Suprapubic skin (tissue), 4 donors: ENCODE measurements at regions not wholly inside any gene's neighbourhood (a gene's known extent, or its start where the extent isn't known, plus 50 kb on each side); places are given as distances from the start of the nearest gene placed in this dataset.

Experiments used
- DNase-seq, 2 donors: peaks; one replicate each; pipeline ENCODE4 v3.0.0-alpha.2; 2019; ENCODE audit warnings: low spot score in 2 of 2
- H3K27ac ChIP-seq: fragments of 200-600 bp; sonication (generic); one replicate; pipeline ENCODE4 v1.5.1; 2019
- H3K27me3 ChIP-seq: fragments of 200-600 bp; sonication (generic); one replicate; pipeline ENCODE4 v1.5.1; 2019
- H3K36me3 ChIP-seq: fragments of 200-600 bp; sonication (generic); one replicate; pipeline ENCODE4 v1.5.1; 2019
- H3K4me1 ChIP-seq: fragments of 200-600 bp; sonication (generic); one replicate; pipeline ENCODE4 v1.5.1; 2019
- H3K4me3 ChIP-seq: fragments of 200-600 bp; sonication (generic); one replicate; pipeline ENCODE4 v1.5.1; 2019; ENCODE audit warnings: mild to moderate bottlenecking
- H3K9me3 ChIP-seq: fragments of 200-600 bp; sonication (generic); one replicate; pipeline ENCODE4 v1.5.1; 2019
- CTCF ChIP-seq, 2 donors: fragments of 200-600 bp in 1 of 2; fragments of 450-650 bp in 1 of 2; sonication (generic) in 1 of 2; IDR thresholded peaks; one replicate each; pipeline ENCODE4 v1.5.1; 2016 to 2019; ENCODE audit warnings: antibody characterized with exemption in 2 of 2, mild to moderate bottlenecking in 1 of 2, moderate library complexity in 1 of 2
- EP300 ChIP-seq: sonication (generic); formaldehyde crosslinking; IDR thresholded peaks from one replicate; pipeline ENCODE4 v1.6.1; 2017; ENCODE audit warnings: antibody characterized with exemption
- POLR2A ChIP-seq, 2 donors: fragments of 450-650 bp; IDR thresholded peaks; one replicate each; pipeline ENCODE4 v1.6.1; 2017; ENCODE audit warnings: antibody characterized with exemption in 2 of 2, mild to moderate bottlenecking in 2 of 2, moderate library complexity in 2 of 2
- POLR2AphosphoS5 ChIP-seq, 3 donors: sonication (generic); formaldehyde crosslinking; IDR thresholded peaks; one replicate each; pipeline ENCODE4 v1.6.1; 2017; ENCODE audit warnings: antibody characterized with exemption in 3 of 3
- WGBS: methylation state at CpG from one replicate; pipeline ENCODE4 v1.1.5; 2018; 5-methylcytosine and 5-hydroxymethylcytosine counted together

GRCh38 chr13:89113744-89114143 lies 1442.6 kb downstream of the SLITRK5 start:
- H3K27ac ChIP-seq, result no peak overlapping the region
- no peaks in the 10 kb centered on the region for H3K4me1 ChIP-seq
- no peaks in the 10 kb centered on the region for H3K36me3 ChIP-seq
- H3K4me3 ChIP-seq, result no peak overlapping the region
- DNase-seq, result no peak
- WGBS, result 53% methylated on average over 5 of the region's 5 CpGs
- TF ChIP-seq POLR2A (IDR thresholded peaks at IDR 0.05), result no peak
- H3K27me3 ChIP-seq, result no peaks in the 10 kb centered on the region
- no peaks in the 10 kb centered on the region for H3K9me3 ChIP-seq

- TF ChIP-seq POLR2AphosphoS5 (IDR thresholded peaks at IDR 0.05) (no peak), POLR2A (IDR thresholded peaks at IDR 0.05) (no peak), EP300 (no peak), CTCF (IDR thresholded peaks at IDR 0.05) (no peak)
- Histone ChIP-seq H3K27me3 (no peaks in the 10 kb centered on the region), H3K27ac (no peak overlapping the region), H3K4me3 (no peak overlapping the region), H3K4me1 (no peaks in the 10 kb centered on the region), H3K36me3 (no peaks in the 10 kb centered on the region), H3K9me3 (no peaks in the 10 kb centered on the region)
- DNase-seq, result no peak
- WGBS, result 75% methylated on average over 3 of the region's 3 CpGs
Measured at GRCh38 chr13:89115307-89115706, 1444.1 kb downstream of the SLITRK5 start.

DNA sequence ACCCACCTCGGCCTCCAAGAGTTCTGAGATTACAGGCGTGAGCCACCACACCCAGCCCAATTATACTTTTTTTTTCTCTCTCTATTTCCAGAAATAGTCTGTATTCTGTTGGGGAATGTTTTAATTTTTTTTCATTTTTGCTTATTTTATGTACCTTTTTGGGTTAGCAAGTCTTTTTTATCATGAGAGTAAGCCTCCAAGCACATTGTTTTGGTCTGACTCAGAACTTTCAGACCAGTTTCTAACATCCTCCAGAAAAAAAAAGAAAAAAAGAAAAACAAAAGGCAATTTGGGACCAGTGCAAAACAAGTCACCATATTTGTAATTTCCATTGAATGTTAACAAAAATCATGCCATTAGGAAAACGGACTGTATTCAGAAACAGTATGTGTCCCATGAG lies 1465.5 kb downstream of the SLITRK5 start:
- H3K36me3 ChIP-seq, result no peaks in the 10 kb centered on the region
- WGBS, result 62% methylated on average over 3 of the region's 3 CpGs
- no peak overlapping the region for H3K4me3 ChIP-seq
- TF ChIP-seq EP300 (no peak), POLR2AphosphoS5 (IDR thresholded peaks at IDR 0.05) (no peak), POLR2A (IDR thresholded peaks at IDR 0.05) (no peak), CTCF (IDR thresholded peaks at IDR 0.05) (no peak)
- no peaks in the 10 kb centered on the region for H3K4me1 ChIP-seq
- H3K27ac ChIP-seq, result no peak overlapping the region
- H3K9me3 ChIP-seq, result no peaks in the 10 kb centered on the region
- H3K27me3 ChIP-seq, result no peaks in the 10 kb centered on the region
- no peak for DNase-seq

DNA sequence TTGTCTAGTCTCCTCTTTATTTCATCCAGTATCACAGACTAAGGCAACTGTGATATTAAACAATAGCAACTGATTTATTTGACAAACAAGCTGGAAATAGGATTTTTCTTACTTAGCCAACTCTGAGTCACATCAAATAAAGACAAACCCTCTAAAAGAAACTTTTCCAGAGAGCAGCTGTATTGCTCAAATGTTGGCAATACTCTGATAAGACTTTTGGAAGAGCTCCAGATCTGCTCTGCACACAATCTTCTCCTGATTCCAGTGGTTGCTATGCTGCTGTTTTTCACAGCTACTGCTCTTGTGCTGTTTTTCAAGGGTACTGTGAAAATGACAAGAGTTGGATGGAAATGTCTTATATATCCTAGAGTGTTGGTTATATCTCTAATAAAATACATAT lies 1479.2 kb downstream of the SLITRK5 start:
- H3K27ac ChIP-seq, result no peak overlapping the region
- TF ChIP-seq POLR2AphosphoS5 (IDR thresholded peaks at IDR 0.05) (no peak), EP300 (no peak), CTCF (IDR thresholded peaks at IDR 0.05) (no peak), POLR2A (IDR thresholded peaks at IDR 0.05) (no peak)
- H3K4me1 ChIP-seq, result no peaks in the 10 kb centered on the region
- H3K4me3 ChIP-seq, result no peak overlapping the region
- no peak for DNase-seq
- H3K36me3 ChIP-seq, result no peaks in the 10 kb centered on the region
- no peaks in the 10 kb centered on the region for H3K9me3 ChIP-seq
- H3K27me3 ChIP-seq, result no peaks in the 10 kb centered on the region

- no peaks in the 10 kb centered on the region for H3K27me3 ChIP-seq
- TF ChIP-seq EP300, result no peak
- TF ChIP-seq CTCF (IDR thresholded peaks at IDR 0.05), result no peak
- no peak for TF ChIP-seq POLR2A (IDR thresholded peaks at IDR 0.05)
- no peak for TF ChIP-seq POLR2AphosphoS5 (IDR thresholded peaks at IDR 0.05)
- no peaks in the 10 kb centered on the region for H3K4me1 ChIP-seq
- DNase-seq, result no peak
- no peak overlapping the region for H3K27ac ChIP-seq
- 95% methylated on average over 5 of the region's 5 CpGs for WGBS
- H3K36me3 ChIP-seq, result no peaks in the 10 kb centered on the region
- no peak overlapping the region for H3K4me3 ChIP-seq
- H3K9me3 ChIP-seq, result no peaks in the 10 kb centered on the region
Measured at GRCh38 chr13:89153941-89154340, 1482.8 kb downstream of the SLITRK5 start.

DNA sequence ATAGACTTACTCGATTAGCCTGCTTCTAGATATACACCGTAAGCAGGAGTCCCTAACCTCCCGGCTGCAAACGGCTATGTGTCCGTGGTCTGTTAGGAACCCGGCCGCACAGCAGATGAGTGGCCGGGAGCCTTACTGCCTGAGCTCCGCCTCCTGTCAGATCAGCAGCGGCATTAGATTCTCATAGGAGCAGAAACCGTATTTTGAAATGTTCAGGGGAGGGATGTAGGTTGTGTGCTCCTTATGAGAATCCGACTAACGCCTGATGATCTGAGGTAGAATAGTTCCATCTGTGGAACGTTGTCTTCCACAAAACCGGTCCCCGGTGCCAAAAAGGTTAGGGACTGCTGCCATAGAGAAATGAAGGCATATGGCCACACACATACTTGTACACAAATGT lies 1491.9 kb downstream of the SLITRK5 start:
- H3K4me1 ChIP-seq, result no peaks in the 10 kb centered on the region
- no peak overlapping the region for H3K27ac ChIP-seq
- no peaks in the 10 kb centered on the region for H3K27me3 ChIP-seq
- TF ChIP-seq EP300 (no peak), CTCF (IDR thresholded peaks at IDR 0.05) (no peak), POLR2A (IDR thresholded peaks at IDR 0.05) (no peak), POLR2AphosphoS5 (IDR thresholded peaks at IDR 0.05) (no peak)
- H3K36me3 ChIP-seq, result no peaks in the 10 kb centered on the region
- 93% methylated on average over 16 of the region's 16 CpGs for WGBS
- DNase-seq, result no peak
- no peaks in the 10 kb centered on the region for H3K9me3 ChIP-seq
- no peak overlapping the region for H3K4me3 ChIP-seq
